K562 (cell line): ENCODE measurements at regions not wholly inside any gene's neighbourhood (a gene's known extent, or its start where the extent isn't known, plus 50 kb on each side); places are given as distances from the start of the nearest gene placed in this dataset.

Source experiments
- ATAC-seq: fragments of 200-7000 bp; cut with Tn5 transposase; 3 replicates; pipeline ENCODE4 v1.9.1; 2020; ENCODE audit warnings: moderate library complexity
- BruUV-seq: library from RNA; stranded (reverse); fragments of 400-500 nt; replicated peaks from 2 replicates; lab custom pipeline; 2021; lab: Mats Ljungman, UMichigan
- CTCF ChIA-PET: fragments of 300-600 bp; formaldehyde crosslinking; extraction: SDS; loops from one replicate; lab custom pipeline; 2021; ENCODE audit warnings: low intra/inter-chr PET ratio; lab: Yijun Ruan, JAX
- POLR2A ChIA-PET: fragments of 300-600, 350-650 bp; sonication (Branson Sonifier 250); formaldehyde crosslinking; extraction: SDS; loops from one replicate; lab custom pipeline; 2021; ENCODE audit warnings: antibody characterized with exemption, inconsistent platforms; lab: Yijun Ruan, JAX
- DNase-seq, 4 experiments: peaks; one replicate each; pipeline versions ENCODE4 v3.0.0 to v3.0.0-alpha.2; 2011 to 2018; ENCODE audit warnings: low spot score in 3 of 4, mixed read lengths in 3 of 4; ENCODE audit errors: extremely low read depth in 1 of 4
- FAIRE-seq: peaks from 2 replicates; lab custom pipeline; 2011; peaks lifted over from hg19 to GRCh38; lab: Jason Lieb, UNC
- H2AFZ ChIP-seq: 2 replicates; pipeline ENCODE4 v1.6.0; 2011; ENCODE audit warnings: low read depth, low read length, control low read depth, inconsistent platforms
- H3K27ac ChIP-seq: fragments of 200-600 bp; 3 replicates; pipeline ENCODE4 v1.8.0; 2011; ENCODE audit warnings: low read depth, mild to moderate bottlenecking, control low read depth, inconsistent platforms, low read length, moderate library complexity, mixed read lengths; ENCODE audit errors: extremely low read depth
- H3K27me3 ChIP-seq, 2 experiments: fragments of 300-600 bp in 1 of 2; 2 replicates in 1 of 2; 3 replicates in 1 of 2; pipeline versions ENCODE4 v1.6.0 to v1.8.0; 2011; ENCODE audit warnings: inconsistent platforms in 2 of 2, low read length in 2 of 2, mild to moderate bottlenecking in 1 of 2, mixed read lengths in 1 of 2, moderate library complexity in 1 of 2; ENCODE audit not compliant: control insufficient read depth in 2 of 2, insufficient read depth in 2 of 2
- H3K36me3 ChIP-seq: fragments of 300-600 bp; 3 replicates; pipeline ENCODE4 v1.8.0; 2011; ENCODE audit warnings: mild to moderate bottlenecking, low read length, inconsistent platforms; ENCODE audit not compliant: control insufficient read depth, insufficient read depth
- H3K4me1 ChIP-seq, 2 experiments: fragments of 200-600 bp in 1 of 2; replicated peaks in 1 of 2; 2 replicates in 1 of 2; 3 replicates in 1 of 2; pipeline versions ENCODE4 v1.5.1 to v1.8.0; 2011; ENCODE audit warnings: inconsistent platforms in 2 of 2, low read length in 2 of 2, mild to moderate bottlenecking in 1 of 2, mixed read lengths in 1 of 2, moderate library complexity in 1 of 2; ENCODE audit not compliant: control insufficient read depth in 2 of 2, insufficient read depth in 2 of 2
- H3K4me2 ChIP-seq: 2 replicates; pipeline ENCODE4 v1.6.1; 2011; ENCODE audit warnings: low read length, control low read depth, inconsistent platforms, mixed read lengths; ENCODE audit not compliant: insufficient read depth
- H3K4me3 ChIP-seq: fragments of 200-600 bp; sonication (generic), shearing (Covaris generic); 2 replicates; pipeline ENCODE4 v1.5.1; 2016; ENCODE audit warnings: control low read depth, inconsistent platforms
- H3K79me2 ChIP-seq: fragments of 200-600 bp; 3 replicates; pipeline ENCODE4 v1.8.0; 2011; ENCODE audit warnings: low read length, inconsistent platforms; ENCODE audit not compliant: control insufficient read depth, insufficient read depth
- H3K9ac ChIP-seq, 2 experiments: 2 replicates each; pipeline versions ENCODE4 v1.6.0 to v1.6.1; 2011; ENCODE audit warnings: low read depth in 2 of 2, low read length in 2 of 2, control low read depth in 1 of 2, inconsistent platforms in 1 of 2, mild to moderate bottlenecking in 1 of 2, mixed read lengths in 1 of 2; ENCODE audit not compliant: insufficient read depth in 1 of 2
- H3K9me1 ChIP-seq: one replicate; pipeline ENCODE4 v1.6.0; 2011; ENCODE audit warnings: inconsistent platforms, mild to moderate bottlenecking, low read length, moderate library complexity; ENCODE audit not compliant: control insufficient read depth, insufficient read depth
- H3K9me3 ChIP-seq: replicated peaks from 2 replicates; pipeline ENCODE4 v1.5.1; 2011; ENCODE audit warnings: low read depth, low read length, inconsistent platforms; ENCODE audit not compliant: control insufficient read depth, insufficient read depth
- H4K20me1 ChIP-seq: replicated peaks from 2 replicates; pipeline ENCODE4 v1.6.1; 2011; ENCODE audit warnings: low read length, inconsistent platforms, mixed read lengths; ENCODE audit not compliant: control insufficient read depth, insufficient read depth
- BACH1 ChIP-seq: fragments of 200-800 bp; sonication (Bioruptor generic); IDR thresholded peaks from 2 replicates; pipeline ENCODE4 v1.6.1; 2016; ENCODE audit warnings: missing genetic modification characterization, missing compliant biosample characterization
- EP300 ChIP-seq: IDR thresholded peaks from 2 replicates; pipeline ENCODE4 v1.6.1; 2012; ENCODE audit warnings: low read length, improper control_type of control experiment
- ESRRB ChIP-seq: fragments of 250-450 bp; sonication (Bioruptor Pico); IDR thresholded peaks from 2 replicates; pipeline ENCODE4 v1.5.0; 2020; ENCODE audit warnings: mild to moderate bottlenecking, moderate library complexity, borderline replicate concordance
- GABPB1 ChIP-seq: sonication (generic); formaldehyde crosslinking; IDR thresholded peaks from 2 replicates; pipeline ENCODE4 v1.8.0; 2022; ENCODE audit warnings: mild to moderate bottlenecking, missing genetic modification reagents
- HMG20B ChIP-seq: fragments of 250-450 bp; sonication (Bioruptor Pico); IDR thresholded peaks from 2 replicates; pipeline ENCODE4 v1.5.0; 2021; ENCODE audit warnings: mild to moderate bottlenecking
- NFATC3 ChIP-seq: fragments of 450-650 bp; IDR thresholded peaks from 2 replicates; pipeline ENCODE4 v1.6.1; 2017; ENCODE audit warnings: mild to moderate bottlenecking
- RFX1 ChIP-seq: fragments of 450-650 bp; IDR thresholded peaks from 2 replicates; pipeline ENCODE4 v1.6.1; 2016; ENCODE audit warnings: mild to moderate bottlenecking, moderate library complexity
- SMAD3 ChIP-seq: fragments of 450-650 bp; formaldehyde crosslinking; conservative IDR thresholded peaks from 2 replicates; pipeline ENCODE4 v1.4.0; 2020; ENCODE audit warnings: mild to moderate bottlenecking
- TSC22D4 ChIP-seq: fragments of 450-650 bp; IDR thresholded peaks from 2 replicates; pipeline ENCODE4 v1.6.1; 2016; ENCODE audit warnings: missing genetic modification characterization, missing biosample characterization, control low read depth
- XRCC3 ChIP-seq: fragments of 450-650 bp; IDR thresholded peaks from 2 replicates; pipeline ENCODE4 v1.6.1; 2017; ENCODE audit warnings: mild to moderate bottlenecking, moderate library complexity
- ZNF436 ChIP-seq: fragments of 250-450, 450-650 bp; sonication (Bioruptor Pico); formaldehyde crosslinking; IDR thresholded peaks from 2 replicates; pipeline ENCODE4 v1.7.0; 2020; ENCODE audit warnings: mild to moderate bottlenecking
- WGBS: fragments of 100-300 bp; shearing (Covaris generic); methylation state at CpG from one replicate; pipeline ENCODE4 v1.1.6; 2016; ENCODE audit warnings: low coverage, mixed read lengths; ENCODE audit not compliant: insufficient coverage; ENCODE audit errors: missing lambda C conversion rate; 5-methylcytosine and 5-hydroxymethylcytosine counted together
- in situ Hi-C: fragments of 300-500 bp; cut with MboI; formaldehyde crosslinking; loops from 4 replicates; pipeline ENCODE4 v1.15.0; 2018; ENCODE audit warnings: inconsistent platforms, mixed read lengths
- intact Hi-C: fragments of 100-400 bp; cut with micrococcal nuclease; formaldehyde crosslinking; loops from 2 replicates; pipeline ENCODE4 v1.14.2; 2022
- TF ChIP-seq, protein P1 (sequence below): fragments of 250-450 bp; sonication (Bioruptor Pico); IDR thresholded peaks from 2 replicates; pipeline ENCODE4 v1.4.0; 2020; ENCODE audit warnings: mild to moderate bottlenecking, moderate library complexity
- TF ChIP-seq, protein P2 (sequence below): fragments of 250-450 bp; sonication (Bioruptor Pico); IDR thresholded peaks from 2 replicates; pipeline ENCODE4 v1.4.0; 2020

DNA sequence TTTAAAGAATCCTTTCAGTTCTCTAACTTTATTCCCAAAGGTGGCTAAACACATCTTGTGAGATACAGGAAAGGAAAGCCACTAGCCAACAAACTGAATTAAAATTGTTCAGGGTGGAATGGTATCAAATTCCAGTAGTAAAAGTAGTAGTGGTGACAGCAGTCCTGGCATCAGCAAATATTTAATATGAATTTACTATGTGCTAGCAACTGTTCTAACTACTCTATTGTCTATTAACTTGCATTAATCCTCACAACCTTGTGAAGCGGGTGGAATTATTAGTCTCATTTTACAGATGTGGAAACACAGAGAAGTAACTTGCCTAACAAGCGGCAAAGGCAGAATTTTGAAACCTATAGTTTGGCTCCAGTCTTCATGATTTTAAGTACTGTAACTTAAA is 130.1 kb downstream of the KLF12 start:
- DNase-seq (no peak), FAIRE-seq (no peak), ATAC-seq (no peak)
- in situ Hi-C loops (no loop called here), intact Hi-C loops (no loop called here)
- no TSS peak for BruUV-seq
- H3K27me3 ChIP-seq: no peaks in the 10 kb centered on the region
- WGBS: 5% methylated on average over 2 of the region's 2 CpGs
- no peaks in the 10 kb centered on the region for H3K79me2 ChIP-seq
- H3K4me3 ChIP-seq: no peak overlapping the region
- ChIA-PET POLR2A (no interaction called here), CTCF (no interaction called here)
- H3K9me1 ChIP-seq: no peaks in the 10 kb centered on the region
- no peaks in the 10 kb centered on the region for H3K4me1 ChIP-seq
- no peak overlapping the region for H2AFZ ChIP-seq
- TF ChIP-seq, protein P1, sequence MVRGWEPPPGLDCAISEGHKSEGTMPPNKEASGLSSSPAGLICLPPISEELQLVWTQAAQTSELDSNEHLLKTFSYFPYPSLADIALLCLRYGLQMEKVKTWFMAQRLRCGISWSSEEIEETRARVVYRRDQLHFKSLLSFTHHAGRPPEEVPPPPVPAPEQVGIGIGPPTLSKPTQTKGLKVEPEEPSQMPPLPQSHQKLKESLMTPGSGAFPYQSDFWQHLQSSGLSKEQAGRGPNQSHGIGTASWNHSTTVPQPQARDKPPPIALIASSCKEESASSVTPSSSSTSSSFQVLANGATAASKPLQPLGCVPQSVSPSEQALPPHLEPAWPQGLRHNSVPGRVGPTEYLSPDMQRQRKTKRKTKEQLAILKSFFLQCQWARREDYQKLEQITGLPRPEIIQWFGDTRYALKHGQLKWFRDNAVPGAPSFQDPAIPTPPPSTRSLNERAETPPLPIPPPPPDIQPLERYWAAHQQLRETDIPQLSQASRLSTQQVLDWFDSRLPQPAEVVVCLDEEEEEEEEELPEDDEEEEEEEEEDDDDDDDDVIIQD (CRISPR knock-in tag): no peak
- TF ChIP-seq RFX1 (no peak), TSC22D4 (tag) (no peak), BACH1 (tag) (no peak), GABPB1 (CRISPR knock-in tag) (no peak), ZNF436 (CRISPR knock-in tag) (no peak), ESRRB (no peak), HMG20B (no peak), XRCC3 (no peak), SMAD3 (no peak), EP300 (no peak), NFATC3 (no peak)
- TF ChIP-seq, protein P2, sequence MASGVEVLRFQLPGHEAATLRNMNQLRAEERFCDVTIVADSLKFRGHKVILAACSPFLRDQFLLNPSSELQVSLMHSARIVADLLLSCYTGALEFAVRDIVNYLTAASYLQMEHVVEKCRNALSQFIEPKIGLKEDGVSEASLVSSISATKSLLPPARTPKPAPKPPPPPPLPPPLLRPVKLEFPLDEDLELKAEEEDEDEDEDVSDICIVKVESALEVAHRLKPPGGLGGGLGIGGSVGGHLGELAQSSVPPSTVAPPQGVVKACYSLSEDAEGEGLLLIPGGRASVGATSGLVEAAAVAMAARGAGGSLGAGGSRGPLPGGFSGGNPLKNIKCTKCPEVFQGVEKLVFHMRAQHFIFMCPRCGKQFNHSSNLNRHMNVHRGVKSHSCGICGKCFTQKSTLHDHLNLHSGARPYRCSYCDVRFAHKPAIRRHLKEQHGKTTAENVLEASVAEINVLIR (CRISPR knock-in tag): no peak
- no peaks in the 10 kb centered on the region for H3K9me3 ChIP-seq
- H3K27ac ChIP-seq: no peak overlapping the region
- no peak overlapping the region for H3K9ac ChIP-seq
- no peak overlapping the region for H3K4me2 ChIP-seq
- H4K20me1 ChIP-seq: no peaks in the 10 kb centered on the region
- no peaks in the 10 kb centered on the region for H3K36me3 ChIP-seq
